AG09309 (cell line): ENCODE measurements at regions not wholly inside any gene's neighbourhood (a gene's known extent, or its start where the extent isn't known, plus 50 kb on each side); places are given as distances from the start of the nearest gene placed in this dataset.

ENCODE experiments used
- DNase-seq: peaks from one replicate; pipeline ENCODE4 v3.0.0-alpha.2; 2010; ENCODE audit warnings: low read depth
- H3K4me3 ChIP-seq: 2 replicates; pipeline ENCODE4 v1.5.1; 2011; ENCODE audit warnings: mild to moderate bottlenecking, low read depth, low read length, moderate library complexity; ENCODE audit not compliant: control insufficient read depth
- CTCF ChIP-seq: IDR thresholded peaks from 2 replicates; pipeline ENCODE4 v1.5.1; 2011; ENCODE audit warnings: mild to moderate bottlenecking, low read depth, low read length, inconsistent platforms; ENCODE audit not compliant: insufficient read depth, control insufficient read depth; ENCODE audit errors: missing control alignments

DNA sequence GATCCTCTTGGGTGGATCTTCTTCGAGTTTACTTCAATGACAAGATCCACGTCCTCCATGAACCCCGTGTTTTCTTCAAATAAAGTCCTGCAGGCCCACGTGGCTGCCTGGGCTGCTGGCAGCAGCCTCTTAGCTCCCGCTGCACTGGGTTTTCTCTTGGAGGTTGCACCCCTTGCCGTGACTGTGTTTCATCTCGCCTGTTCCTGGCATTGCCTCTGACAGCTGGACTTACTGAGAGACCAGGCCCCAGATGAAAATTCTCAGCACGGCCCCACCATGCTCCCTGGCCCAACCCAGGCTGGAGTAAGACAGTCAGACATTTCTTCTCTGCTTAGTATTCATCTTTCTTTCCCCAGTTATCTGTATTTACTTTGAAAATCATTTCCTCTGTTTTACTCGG, 274.8 kb upstream of the RUNX1 start:
- H3K4me3 ChIP-seq = no peak overlapping the region
- no peak for DNase-seq
- no peak for TF ChIP-seq CTCF

GRCh38 chr21:35321322-35322200, 272.5 kb upstream of the RUNX1 start:
- DNase-seq = no peak
- TF ChIP-seq CTCF = no peak
- no peak overlapping the region for H3K4me3 ChIP-seq

- no peak for DNase-seq
- TF ChIP-seq CTCF = no peak
Observed at GRCh38 chr21:35319684-35320283, 270.7 kb upstream of the RUNX1 start.

GRCh38 chr21:35316933-35317332, 267.8 kb upstream of the RUNX1 start:
- no peak overlapping the region for H3K4me3 ChIP-seq
- TF ChIP-seq CTCF = no peak
- DNase-seq = no peak

More at GRCh38 chr21:35319684-35320283, 270.7 kb upstream of the RUNX1 start:
- no peak overlapping the region for H3K4me3 ChIP-seq

GRCh38 chr21:35316456-35316855, 267.4 kb upstream of the RUNX1 start:
- no peak for TF ChIP-seq CTCF
- H3K4me3 ChIP-seq = no peak overlapping the region
- DNase-seq = no peak

DNA sequence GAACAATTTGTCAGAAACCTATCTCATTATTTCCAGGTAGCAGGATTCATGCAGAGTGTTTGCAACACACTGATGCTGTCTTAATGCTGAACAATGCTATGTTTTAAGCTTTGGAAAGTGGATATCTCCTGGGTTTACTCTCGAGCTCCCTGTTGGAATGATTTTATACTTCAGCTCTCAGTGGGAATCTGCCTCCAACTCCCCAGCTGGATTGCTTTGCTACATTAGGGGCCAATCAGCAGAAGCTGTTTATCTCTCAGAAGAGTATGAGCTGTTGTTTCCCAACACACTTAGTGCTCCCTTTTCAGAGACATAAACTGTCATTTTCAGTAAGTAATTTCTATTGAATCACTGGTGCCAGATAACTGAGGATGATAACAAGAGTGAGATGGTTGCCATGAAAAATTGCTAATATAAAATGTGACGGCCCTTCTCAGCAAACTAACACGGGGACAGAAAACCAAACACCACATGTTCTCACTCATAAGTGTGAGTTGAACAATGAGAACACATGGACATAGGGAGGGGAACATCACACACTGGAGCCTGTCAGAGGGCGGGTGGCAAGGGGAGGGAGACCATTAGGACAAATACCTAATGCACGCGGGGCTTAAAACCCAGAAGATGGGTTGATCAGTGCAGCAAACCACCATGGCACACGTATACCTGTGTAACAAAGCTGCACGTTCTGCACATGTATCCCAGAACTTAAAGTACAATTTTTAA, 265.9 kb upstream of the RUNX1 start:
- no peak for TF ChIP-seq CTCF
- DNase-seq = no peak
- H3K4me3 ChIP-seq = no peak overlapping the region
